Activated T-cell treated with anti-CD3 and anti-CD28 coated beads, Interleukin-2, amount 50 U/mL, for 24 hours (primary cell): ENCODE measurements at regions not wholly inside any gene's neighbourhood (a gene's known extent, or its start where the extent isn't known, plus 50 kb on each side); places are given as distances from the start of the nearest gene placed in this dataset.

ENCODE experiments used
- DNase-seq: peaks from one replicate; pipeline ENCODE4 v3.0.0-alpha.2; 2020
- H3K27ac Mint-ChIP-seq: 2 replicates; pipeline ENCODE4 v1.8.0; 2020; ENCODE audit warnings: mild to moderate bottlenecking, mixed read lengths
- H3K27me3 Mint-ChIP-seq: 2 replicates; pipeline ENCODE4 v1.8.0; 2020; ENCODE audit warnings: mixed read lengths
- H3K36me3 Mint-ChIP-seq: 2 replicates; pipeline ENCODE4 v1.8.0; 2020; ENCODE audit warnings: low read depth, mixed read lengths
- H3K4me1 Mint-ChIP-seq: 2 replicates; pipeline ENCODE4 v1.8.0; 2020; ENCODE audit warnings: low read depth, mixed read lengths
- H3K4me3 Mint-ChIP-seq: 2 replicates; pipeline ENCODE4 v1.8.0; 2020; ENCODE audit warnings: mild to moderate bottlenecking, moderate library complexity, mixed read lengths
- H3K9me3 Mint-ChIP-seq: 2 replicates; pipeline ENCODE4 v1.8.0; 2020; ENCODE audit warnings: mixed read lengths

GRCh38 chr7:131272086-131272485 is 55.6 kb upstream of the MKLN1 start:
- Mint-ChIP-seq H3K4me3 (no peak overlapping the region), H3K36me3 (no peaks in the 10 kb centered on the region), H3K9me3 (peaks cover 2% of the 10 kb centered on the region), H3K27me3 (no peaks in the 10 kb centered on the region), H3K4me1 (no peaks in the 10 kb centered on the region), H3K27ac (no peak overlapping the region)
- no peak for DNase-seq

- H3K9me3 Mint-ChIP-seq, result no peaks in the 10 kb centered on the region
- H3K36me3 Mint-ChIP-seq, result no peaks in the 10 kb centered on the region
- no peaks in the 10 kb centered on the region for H3K27me3 Mint-ChIP-seq
- H3K27ac Mint-ChIP-seq, result no peak overlapping the region
- DNase-seq, result no peak
- H3K4me1 Mint-ChIP-seq, result no peaks in the 10 kb centered on the region
- no peak overlapping the region for H3K4me3 Mint-ChIP-seq
These were observed 52.7 kb upstream of the MKLN1 start for GRCh38 chr7:131274986-131275385.

GRCh38 chr7:131276190-131276589 is 51.5 kb upstream of the MKLN1 start:
- Mint-ChIP-seq H3K27ac (no peak overlapping the region), H3K9me3 (no peaks in the 10 kb centered on the region), H3K4me3 (no peak overlapping the region), H3K4me1 (no peaks in the 10 kb centered on the region), H3K36me3 (no peaks in the 10 kb centered on the region), H3K27me3 (no peaks in the 10 kb centered on the region)
- no peak for DNase-seq

- H3K4me1 Mint-ChIP-seq, result no peaks in the 10 kb centered on the region
- H3K27ac Mint-ChIP-seq, result no peak overlapping the region
- H3K4me3 Mint-ChIP-seq, result no peak overlapping the region
- no peaks in the 10 kb centered on the region for H3K9me3 Mint-ChIP-seq
- DNase-seq, result no peak
- H3K27me3 Mint-ChIP-seq, result no peaks in the 10 kb centered on the region
- no peaks in the 10 kb centered on the region for H3K36me3 Mint-ChIP-seq
These were observed 50.9 kb upstream of the MKLN1 start for GRCh38 chr7:131276748-131277147.
